Putamen (tissue), 1 donor: ENCODE measurements at regions not wholly inside any gene's neighbourhood (a gene's known extent, or its start where the extent isn't known, plus 50 kb on each side); places are given as distances from the start of the nearest gene placed in this dataset.
"Not testable (repeated sequence)": the region's sequence is repeated elsewhere in the genome, so short reads cannot be mapped to it uniquely, and the experiment has no call there.

ENCODE experiments used
- DNase-seq: peaks from one replicate; pipeline ENCODE4 v3.0.0-alpha.2; 2016; ENCODE audit warnings: low spot score

DNA sequence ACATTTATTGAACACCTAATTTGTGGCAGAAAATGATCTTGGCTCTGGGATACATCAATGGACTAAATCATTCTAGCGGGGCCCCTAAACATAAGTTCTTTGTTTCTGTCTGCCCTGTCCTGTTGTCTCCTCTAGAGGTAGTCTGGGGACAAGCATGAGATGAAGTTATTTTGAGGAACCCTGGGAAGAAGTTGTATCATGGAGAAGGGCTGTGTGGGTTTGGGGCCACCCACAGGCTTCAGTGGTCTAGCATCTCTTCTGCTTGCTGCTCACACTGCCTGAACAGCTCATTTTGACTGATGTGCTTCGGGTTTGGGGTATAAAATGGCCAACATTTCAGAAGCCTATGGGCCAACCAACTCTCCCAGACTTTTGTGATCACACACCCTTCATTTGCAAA is 50.3 kb upstream of the OSBPL11 start:
- DNase-seq = no peak

- DNase-seq = no peak
Observed at GRCh38 chr3:125646581-125646980, 51.3 kb upstream of the OSBPL11 start.

DNA sequence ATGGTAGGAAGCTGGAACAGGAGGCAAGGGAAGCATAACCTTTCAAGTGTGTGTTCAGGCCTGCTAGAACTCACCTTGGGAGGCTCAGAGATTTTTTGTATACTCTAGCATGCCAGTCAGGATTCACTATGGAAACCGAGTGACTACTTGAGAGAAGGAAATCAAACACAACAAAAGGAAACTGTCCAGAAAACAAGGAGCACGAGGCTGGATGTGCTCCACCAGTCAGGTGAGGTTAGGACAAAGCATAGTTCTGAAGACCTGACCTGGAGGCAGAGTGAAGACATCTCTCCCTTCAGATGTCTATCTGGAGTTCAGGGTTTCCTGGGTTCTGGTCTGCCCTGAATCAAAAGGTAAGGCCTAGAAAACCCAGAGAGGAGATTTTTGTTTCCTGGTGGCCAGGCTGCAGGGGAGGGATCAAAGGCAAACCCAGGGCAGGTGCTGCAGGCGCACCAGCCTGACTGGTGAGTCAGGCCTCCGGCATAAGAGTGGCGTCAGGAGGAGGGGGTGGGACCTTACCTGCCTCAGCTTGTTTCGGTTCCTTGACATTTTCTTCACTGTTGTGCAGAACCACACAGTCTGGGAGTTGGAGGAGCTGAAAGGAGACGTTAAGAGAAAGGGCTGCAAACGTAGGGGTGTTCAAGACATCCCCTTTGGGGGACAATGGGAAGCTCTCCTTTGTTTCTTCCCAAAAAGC is 52.2 kb upstream of the OSBPL11 start:
- DNase-seq = no peak

DNA sequence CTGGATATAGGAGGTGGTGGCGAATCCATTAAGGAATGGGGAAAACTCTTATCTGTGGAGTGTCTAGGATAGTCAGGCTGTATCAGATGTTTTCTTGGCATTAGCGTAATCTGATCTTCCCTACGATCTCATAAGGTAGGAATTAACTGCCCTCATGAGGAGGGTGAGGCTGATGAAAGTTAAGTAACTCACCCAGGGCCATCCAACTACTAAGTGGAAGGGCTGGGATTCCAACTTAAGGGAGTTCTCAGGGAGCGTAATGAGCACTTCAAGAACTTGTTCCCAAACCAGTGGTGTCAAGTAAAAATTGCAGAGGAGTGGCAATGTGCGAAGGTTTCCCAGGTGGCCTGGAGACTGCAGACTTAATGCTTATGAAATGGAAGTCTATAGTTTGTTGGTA is 55.9 kb upstream of the OSBPL11 start:
- DNase-seq = no peak

GRCh38 chr3:125652349-125652748 is 57.1 kb upstream of the OSBPL11 start:
- no peak for DNase-seq

DNA sequence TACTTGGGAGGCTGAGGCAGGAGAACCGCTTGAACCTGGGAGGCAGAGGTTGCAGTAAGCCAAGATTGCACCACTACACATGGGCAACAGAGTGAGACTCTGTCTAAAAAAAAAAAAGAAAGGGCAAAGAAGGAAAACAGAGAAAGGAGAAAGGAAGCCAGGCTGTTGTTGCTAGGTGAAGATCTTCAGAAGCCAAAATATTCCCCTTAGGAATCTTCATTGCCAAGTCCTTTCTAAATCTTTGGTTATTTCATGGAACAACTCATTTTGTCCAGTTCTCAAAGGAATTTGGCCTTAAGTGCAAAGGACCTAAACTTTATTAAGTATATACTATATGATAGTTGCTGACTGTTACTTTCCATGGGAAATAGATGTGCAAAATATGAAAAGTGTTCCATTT is 59.2 kb upstream of the OSBPL11 start:
- peak; percentile 9 for DNase-seq

DNA sequence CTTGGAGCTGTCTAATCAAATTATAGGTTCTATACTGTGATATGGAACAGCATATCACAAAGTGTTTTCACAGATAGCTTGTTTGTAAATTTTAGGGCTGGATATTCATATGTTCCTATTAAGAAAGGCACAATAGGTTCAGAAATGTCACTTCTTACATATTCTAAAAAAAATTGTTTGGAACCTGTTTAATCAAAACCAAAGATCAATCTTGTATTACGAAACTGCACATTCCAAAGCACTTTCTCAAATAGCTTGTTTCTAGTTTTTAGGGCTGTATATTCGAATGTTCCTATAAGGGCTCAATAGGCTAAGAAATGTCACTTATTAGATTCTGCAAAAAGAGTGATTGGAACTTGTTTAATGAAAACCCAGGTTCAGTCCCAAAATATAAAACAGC is 67.4 kb upstream of the OSBPL11 start:
- DNase-seq = no peak

DNA sequence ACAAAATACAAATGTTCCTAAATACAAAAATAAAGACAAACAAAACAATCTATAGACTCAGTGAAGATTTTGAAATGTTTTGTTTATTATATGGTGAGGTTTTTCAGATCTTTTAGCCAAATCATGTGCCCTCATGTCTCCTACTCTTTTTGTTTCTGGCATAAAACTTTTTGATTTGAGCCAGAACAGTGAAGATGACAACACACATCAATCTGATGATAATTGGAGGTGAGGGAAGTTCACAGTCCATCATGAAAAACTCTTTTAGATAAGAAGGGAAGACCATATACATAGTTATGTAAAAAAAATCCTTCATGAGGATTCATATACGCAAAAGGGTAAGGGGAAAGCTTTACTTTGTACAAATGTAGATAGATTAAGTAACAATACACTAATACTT is 75.1 kb upstream of the OSBPL11 start:
- no peak for DNase-seq

DNA sequence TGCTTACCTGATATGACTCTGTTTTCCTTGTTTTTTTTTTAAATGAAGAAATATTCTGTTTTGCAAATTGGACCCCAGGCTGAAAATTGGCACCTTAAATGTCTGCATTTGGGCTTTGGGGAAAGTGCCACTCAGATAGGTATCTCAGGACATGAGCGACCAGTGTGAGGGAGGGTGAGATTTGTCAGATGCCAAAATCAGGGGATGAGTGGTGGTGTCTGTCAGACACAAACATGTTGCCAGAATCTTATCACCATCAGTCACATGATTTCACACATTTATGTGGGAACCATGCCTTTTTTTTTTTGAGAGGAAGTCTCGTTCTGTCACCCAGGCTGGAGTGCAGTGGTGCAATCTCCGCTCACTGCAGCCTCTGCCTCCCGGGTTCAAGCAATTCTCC is 75.6 kb upstream of the OSBPL11 start:
- DNase-seq = no peak

DNA sequence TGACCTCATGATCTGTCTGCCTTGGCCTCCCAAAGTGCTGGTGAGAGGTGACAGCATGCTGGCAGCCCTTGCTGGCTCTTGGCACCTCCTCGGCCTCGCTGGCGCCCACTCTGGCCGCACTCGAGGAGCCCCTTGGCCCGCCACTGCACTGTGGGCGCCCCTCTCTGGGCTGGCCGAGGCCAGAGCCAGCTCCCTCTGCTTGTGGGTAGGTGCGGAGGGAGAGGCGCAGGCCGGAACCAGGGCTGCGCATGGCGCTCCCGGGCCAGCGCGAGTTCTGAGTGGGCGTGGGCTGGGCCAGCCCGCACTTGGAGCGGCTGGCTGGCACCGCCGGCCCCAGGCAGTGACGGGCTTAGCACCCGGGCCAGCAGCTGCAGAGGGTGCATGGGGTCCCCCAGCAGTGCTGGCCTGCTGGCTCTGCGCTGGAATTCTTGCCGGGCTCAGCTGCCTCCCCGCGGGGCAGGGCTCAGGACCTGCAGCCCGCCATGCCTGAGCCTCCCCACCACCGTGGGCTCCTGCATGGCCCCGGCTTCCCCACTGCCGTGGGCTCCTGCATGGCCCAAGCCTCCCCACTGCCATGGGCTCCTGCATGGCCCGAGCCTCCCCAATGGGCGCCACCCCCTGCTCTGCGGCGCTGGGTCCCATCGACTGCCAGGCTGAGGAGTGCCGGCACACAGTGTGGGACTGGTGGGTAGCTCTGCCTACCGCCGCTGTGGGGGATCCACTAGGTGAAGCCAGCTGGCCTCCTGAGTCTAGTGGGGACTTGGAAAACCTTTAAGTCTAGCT is 76.4 kb upstream of the OSBPL11 start:
- DNase-seq = no peak

DNA sequence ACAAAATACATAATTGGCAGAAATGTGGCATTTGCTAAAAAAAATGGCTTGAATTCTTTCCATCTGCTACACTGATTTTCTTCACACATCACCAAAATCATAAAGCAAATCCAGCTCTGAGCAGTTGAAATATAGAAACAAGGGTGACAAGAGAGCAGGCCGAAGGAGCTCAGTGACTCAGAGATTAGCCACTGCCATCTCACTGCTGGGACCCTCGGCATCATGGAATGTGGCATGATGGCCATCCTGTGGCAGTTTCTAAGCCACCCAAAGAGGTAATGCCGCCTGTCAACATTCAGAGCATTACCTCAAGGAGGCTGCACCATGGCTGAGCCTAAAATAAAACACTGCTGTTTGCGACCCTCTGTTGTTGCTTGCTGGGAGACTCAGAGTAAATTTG is 80.5 kb upstream of the OSBPL11 start:
- DNase-seq = no peak

- no peak for DNase-seq
Observed at GRCh38 chr3:125679258-125679657, 84.0 kb upstream of the OSBPL11 start.

DNA sequence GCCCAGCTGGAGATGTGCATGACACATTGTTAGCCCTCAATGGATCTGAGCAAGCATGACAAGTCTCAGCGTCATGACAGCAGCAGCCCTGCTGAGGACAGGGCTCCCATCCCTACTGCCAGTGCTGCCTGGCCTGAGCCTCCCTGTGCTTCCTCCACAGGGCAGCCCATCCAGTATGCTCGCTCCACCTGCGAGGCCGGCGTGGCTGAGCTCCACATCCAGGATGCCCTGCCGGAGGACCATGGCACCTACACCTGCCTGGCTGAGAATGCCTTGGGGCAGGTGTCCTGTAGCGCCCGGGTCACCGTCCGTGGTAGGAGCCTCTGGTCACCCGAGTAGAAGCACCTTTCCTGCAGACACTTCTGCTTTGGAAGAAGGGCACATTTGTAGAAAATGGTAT is 85.8 kb upstream of the OSBPL11 start:
- DNase-seq = no peak

DNA sequence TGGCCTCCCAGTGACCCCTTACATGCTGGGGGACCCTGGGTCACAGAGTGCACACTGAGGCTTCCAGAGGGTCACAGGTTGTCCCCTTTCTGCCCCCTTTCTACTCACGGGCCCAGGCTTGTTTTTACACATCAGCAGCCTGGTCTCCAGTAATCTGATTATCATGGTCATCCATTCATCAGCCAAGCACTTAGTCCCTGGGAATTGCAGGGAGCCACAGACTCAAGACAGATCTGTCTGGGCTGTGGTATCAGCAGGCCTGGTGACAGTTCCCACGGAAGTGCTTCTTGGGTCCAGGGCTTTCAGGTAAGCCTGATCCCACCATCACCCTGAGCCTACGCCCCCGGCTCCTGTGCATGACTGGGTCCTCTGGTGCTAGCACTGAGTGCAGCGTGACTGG is 86.6 kb upstream of the OSBPL11 start:
- not testable (repeated sequence) for DNase-seq

- DNase-seq = not testable (repeated sequence)
Observed at GRCh38 chr3:125682610-125683009, 87.3 kb upstream of the OSBPL11 start.

GRCh38 chr3:125683067-125683829 is 88.0 kb upstream of the OSBPL11 start:
- peak; percentile 22 for DNase-seq

DNA sequence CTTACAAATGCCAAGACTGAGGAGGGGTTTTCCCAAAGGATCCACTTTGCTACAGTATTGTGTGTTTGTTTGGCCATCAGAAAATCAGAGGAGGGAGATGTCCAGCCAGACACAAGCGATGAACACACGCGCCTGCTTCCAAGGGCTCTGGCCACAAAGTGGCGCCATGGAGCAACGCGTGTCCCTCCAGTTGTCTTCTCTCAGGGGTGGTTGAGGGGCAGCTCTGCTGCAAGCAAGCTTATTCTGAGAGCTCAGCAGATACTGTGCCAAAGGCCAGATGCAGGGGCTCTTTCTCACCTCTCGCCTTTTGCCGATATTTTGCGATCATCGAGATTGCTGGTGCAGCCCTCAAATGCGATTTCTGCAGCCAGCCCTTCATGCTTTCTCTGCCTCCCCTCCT is 88.9 kb upstream of the OSBPL11 start:
- DNase-seq = no peak

DNA sequence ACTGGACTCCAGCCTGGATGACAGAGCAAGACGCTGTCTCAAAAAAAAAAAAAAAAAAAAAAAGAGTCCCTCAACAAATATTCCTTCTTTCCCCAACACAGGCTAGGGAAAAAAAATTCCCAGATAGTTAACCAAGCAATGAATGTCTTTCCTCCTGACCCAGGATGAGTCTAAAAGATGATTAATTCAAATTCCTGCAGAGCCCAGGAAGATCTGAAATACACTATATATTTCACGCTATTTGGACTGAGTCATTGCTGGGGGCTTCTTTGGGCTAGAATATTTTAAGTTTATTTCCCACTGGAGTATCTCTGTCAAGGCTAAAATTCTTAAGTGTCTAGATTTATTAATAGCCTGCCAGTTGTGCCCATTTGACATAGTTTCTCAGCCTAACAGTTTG is 90.4 kb upstream of the OSBPL11 start:
- DNase-seq = not testable (repeated sequence)

- no peak for DNase-seq
Observed at GRCh38 chr3:125692361-125692760, 97.1 kb upstream of the OSBPL11 start.

GRCh38 chr3:125693887-125694286 is 98.6 kb upstream of the OSBPL11 start:
- DNase-seq = no peak

- no peak for DNase-seq
Observed at GRCh38 chr3:125694761-125695294, 99.5 kb upstream of the OSBPL11 start.

DNA sequence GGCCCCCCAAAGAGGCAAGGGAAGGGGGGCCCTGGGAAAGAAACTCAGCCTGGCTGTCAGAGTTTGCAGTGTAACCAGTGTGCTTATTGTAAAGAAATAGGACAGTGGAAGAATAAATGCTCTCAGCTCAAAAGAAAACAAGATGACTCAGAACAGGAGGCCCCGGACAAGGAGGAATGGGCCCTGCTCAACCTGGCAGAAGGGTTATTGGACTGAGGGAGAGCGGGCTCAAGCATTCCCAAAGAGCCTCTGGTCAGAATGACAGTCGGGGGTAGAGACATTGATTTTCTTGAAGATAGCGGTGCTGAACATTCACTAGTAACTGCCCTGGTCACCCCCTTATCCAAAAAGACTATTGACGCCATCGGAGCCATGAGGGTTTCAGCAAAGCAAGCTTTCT is 100.4 kb upstream of the OSBPL11 start:
- no peak for DNase-seq

GRCh38 chr3:125697126-125697525 is 101.8 kb upstream of the OSBPL11 start:
- DNase-seq = not testable (repeated sequence)
